GM18907 (cell line): ENCODE measurements at regions not wholly inside any gene's neighbourhood (a gene's known extent, or its start where the extent isn't known, plus 50 kb on each side); places are given as distances from the start of the nearest gene placed in this dataset.
"Not testable (repeated sequence)": the region's sequence is repeated elsewhere in the genome, so short reads cannot be mapped to it uniquely, and the experiment has no call there.

ENCODE experiments used
- ATAC-seq: cut with Tn5 transposase; IDR thresholded peaks from one replicate; pipeline ENCODE4 v1.9.1; 2021; ENCODE audit warnings: mild to moderate bottlenecking, moderate library complexity; ENCODE audit not compliant: unreplicated experiment

DNA sequence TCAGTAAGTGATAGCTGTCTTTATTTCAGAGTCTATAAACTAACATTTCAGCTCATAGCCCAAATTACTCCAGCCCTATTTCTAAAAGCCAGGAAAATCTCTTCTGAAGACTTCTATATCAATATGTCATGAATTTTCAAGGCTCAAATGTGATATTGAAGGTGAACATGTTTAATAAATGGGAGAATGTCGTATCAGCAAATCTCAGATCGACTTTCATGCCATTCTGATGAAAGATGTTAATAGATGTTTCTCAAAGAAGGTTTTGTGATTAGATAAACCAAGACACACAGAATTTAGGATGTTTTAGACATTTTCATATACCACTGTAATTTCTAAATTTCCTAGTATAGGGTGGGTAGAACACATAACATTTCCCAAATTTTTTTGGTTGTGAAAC is 380.6 kb downstream of the ARL4A start:
- no peak for ATAC-seq

DNA sequence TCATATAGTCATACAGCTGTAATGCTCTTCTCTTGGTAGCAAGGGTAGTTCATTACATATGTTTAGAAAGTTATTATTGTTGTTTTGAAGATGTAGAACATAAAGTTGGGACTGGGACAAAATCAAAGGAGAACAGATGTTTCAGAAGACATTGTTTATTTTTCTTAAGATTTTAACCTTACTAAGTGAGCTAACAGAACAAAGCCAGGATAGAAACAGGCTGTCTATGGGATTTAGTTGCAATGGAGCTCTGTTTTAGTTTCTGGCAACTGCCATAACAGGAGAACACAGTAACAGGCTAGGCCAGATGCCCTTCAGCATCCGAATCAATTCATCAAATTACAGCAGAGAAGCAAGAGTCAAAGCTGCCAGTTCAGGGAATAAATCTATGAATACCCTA is 382.4 kb downstream of the ARL4A start:
- ATAC-seq: no peak

DNA sequence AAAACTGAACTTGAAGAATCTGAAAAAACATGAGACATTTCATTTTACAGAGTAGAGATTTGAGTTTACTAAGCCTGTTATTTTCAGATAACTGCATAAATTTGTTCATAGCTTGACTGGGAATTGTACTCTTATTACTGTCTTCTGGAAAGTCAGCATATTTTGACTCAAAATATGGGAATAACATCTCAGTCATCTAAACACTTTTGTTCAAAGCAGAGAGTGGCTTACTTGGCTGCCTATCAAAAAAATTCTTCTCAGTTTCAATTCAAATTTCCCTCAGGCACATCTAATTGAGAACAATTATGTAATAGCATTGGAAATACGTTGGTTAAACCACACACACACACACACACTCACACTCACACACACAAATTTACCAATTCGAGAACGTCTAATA is 384.6 kb downstream of the ARL4A start:
- no peak for ATAC-seq

DNA sequence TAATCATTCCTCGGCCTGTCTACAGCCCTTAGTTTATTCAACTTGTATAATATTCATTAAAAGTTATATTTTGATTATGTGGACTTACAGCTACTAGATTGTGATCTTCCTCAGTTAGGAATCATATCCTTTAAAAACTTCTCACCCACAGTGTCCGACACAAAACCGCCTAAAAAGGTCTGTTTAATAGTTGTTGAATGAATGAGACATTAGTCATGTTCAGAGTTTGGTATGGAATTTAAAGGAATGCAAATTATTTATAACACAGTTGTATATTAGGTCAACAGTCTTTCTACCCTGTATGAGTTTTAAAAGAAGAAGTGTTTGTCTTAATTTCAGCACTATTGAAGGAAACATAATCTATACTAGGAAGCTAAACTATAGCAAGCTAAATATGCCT is 390.0 kb downstream of the ARL4A start:
- ATAC-seq: no peak

DNA sequence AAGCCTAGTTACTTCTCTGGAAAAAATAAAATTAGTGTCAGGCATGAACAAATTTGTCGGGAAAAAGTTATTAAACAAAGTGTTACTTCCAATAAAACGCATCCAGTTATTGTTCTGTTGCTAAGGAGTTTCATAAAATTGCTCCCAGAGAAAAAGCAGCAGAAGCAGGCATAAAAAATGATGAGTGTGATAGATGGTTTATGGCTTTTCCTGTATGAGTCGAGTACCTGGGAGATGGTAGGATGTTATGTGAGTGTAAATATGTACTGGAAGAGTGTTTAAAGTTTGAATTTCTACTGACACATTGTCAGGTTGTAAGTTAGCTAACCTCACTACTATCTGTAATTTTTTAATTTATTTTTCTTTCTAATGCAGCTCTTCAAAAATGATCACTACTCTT is 390.7 kb downstream of the ARL4A start:
- no peak for ATAC-seq

DNA sequence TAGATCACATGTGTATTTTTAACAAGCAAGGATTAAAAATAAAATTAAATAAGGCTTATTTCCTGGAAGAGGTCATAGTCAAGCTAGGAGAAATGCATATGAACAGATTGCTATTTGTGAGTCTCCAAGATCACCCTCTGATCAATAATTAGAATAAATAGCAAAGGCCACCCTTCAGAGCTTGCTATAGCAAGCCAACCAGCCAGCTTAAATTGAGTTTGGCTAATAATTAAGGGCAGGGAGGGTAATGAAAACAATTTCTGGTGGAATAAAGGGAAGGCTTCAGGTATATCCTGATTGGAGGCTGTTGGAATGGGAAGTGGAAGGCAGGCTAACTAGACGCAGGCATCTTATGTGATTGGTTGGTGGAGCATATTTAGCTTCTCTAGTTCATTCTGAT is 403.5 kb downstream of the ARL4A start:
- no peak for ATAC-seq

DNA sequence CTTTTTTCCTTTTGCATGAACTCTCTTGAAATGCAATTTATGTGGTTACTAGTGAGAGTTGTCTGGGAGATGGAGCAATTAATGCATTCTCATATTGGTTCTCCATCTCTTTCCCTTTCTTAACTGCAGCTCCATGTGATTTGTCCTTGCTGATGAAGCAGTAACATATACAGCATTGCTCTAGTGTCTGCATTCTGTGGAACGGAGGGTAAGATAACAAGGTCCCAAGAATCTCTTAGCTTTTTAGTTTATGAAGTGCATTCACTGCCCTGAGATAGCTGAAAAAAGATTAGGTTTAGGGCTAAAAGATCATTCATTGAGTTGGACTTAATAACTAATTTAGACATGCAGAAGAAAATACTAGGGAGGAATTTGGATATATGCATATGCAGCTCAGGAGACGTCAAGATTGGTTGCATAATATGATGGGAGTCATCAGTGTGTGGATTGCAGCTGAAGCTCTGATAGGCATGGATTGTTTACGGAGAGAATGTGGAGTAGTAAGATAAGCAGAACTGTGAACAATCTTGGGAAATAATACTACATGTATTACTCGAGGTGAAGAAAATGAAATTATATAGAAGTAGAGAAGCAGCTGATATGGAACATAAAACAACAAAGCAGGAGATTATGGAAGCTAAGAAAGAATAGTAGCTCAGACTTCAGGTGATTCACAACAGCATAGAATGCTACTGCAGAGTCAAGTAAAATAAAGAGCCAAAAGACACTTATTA is 404.7 kb downstream of the ARL4A start:
- ATAC-seq: no peak

DNA sequence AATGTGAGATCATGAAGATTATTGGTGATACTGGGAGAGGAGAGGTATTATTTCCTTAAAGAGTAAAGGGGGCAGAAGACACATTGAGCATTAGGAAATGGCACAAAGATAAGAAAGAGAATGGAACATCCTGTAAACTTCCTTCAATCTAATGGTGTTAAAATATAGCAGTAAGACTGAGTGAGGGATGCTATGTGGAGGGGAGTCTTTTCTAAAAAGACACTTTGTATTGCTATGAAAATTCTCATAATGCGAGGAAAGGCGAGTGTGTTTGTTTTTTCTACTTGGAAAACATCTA is 405.2 kb downstream of the ARL4A start:
- no peak for ATAC-seq

DNA sequence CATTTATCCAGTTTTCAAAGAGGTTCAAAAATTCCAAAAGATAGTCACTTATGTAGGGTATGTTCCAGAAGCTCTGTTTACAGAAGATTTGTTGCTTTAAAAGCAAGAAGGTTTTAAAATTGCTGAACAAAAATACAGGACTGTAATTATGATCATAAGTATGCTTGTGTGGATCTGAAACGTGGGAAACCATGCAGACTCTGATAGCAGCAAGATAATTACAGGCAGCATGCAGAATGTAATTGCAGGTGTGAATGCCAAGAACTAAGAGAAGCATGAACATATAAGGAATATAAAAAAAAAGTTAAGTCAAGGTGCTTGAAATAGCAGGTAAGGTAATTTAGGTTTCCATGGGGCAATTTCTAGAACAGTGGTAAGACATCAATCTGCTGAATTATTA is 405.7 kb downstream of the ARL4A start:
- no peak for ATAC-seq

DNA sequence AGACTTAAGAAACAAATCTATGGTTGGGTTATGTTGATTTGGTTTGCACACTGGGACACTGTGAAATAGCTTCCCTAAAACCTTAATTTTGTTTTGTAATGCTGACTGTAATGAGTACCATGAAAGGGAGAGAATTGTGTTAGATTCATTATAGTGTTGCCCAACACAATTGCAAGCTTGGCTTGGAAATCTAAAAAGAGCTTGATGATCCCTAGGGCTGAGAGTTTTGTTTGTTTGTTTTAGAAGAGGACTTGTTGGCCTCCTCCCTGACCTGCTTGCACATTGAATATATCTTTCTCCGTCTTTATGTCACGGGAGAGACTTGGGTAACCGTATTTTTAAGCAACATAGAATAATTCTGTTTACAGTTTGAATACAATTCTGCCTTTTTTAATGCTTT is 410.1 kb downstream of the ARL4A start:
- ATAC-seq: no peak

DNA sequence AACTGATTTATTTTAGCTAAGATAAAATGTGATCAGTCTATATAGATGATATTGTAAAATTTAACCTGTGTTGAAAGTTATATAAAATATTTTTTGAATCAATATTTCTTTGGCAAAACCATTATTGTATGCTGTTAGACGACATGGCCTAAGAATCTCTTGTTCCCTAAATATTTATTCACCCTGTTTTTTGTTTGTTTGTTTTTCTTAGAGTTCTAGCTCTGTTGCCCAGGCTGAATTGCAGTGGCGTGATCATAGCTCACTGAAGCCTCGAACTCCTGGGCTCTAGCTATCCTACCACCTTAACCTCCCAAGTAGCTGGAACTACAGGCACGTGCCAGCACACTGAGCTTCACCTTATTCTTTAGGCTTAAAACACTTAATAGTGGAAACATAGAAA is 410.7 kb downstream of the ARL4A start:
- no peak for ATAC-seq

DNA sequence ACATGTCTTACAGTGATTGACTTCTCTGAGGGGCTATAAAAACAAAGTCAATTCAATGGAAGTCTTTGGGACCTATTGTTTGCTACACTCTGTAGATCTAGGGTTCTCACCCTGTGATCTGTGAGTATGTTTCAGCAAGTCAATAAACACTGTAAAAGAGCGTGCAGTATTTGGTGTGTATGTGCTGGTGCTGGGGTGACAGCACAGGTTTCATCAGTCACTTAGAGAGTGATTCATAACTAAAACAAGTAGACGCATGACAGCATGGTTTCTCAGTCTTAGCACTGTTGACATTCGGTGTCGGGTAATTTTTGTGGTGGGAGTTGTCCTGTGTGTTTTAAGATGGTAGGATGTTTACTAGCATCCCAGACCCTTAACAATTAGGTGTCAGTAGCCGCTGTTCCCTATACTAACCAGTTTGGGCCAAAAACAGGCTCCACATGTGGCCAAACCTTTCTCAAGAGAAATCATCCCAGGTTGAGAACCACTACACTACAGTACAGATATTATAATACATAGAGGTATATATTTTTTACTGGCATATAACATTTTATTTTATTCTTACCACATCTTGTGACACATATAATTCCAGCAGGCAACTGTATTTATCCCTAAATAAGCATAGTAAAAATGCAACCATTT is 411.8 kb downstream of the ARL4A start:
- no peak for ATAC-seq

DNA sequence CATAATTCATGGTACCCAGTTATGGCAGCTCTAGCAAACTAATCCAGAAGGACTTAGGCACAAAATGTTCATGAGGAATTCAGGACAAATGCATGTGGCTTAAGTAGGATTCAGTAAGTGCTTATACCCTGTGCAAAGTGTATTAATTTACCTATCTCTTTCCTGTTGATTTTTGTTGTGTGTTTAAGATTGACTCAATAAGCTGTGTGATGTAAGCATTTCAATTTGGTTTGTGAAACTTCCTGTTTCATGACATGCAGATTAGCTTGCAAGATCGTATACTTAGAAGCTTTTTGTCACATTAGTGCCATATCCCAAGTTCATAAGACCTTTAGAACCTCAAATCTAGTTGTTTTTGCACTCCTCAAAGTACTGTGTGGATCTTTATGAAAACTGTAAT is 416.7 kb downstream of the ARL4A start:
- no peak for ATAC-seq

DNA sequence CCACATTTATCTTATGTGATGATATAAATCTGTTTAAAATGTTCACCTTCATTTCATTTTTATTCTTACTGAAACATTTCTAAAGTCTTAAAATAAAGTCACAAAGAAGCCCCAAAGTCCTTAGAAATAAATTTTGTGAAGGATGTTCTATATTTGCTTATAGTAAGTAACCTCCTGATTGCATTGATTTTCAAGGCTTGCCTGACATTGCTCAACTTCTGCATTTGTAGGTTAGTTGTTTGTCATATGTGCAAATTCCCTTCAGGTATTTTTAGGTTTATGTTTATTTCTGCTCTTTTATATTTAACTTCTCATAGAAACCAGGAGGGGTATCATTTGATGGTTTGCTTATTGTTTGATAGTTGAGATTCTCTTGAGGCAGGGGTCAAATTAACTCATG is 417.8 kb downstream of the ARL4A start:
- no peak for ATAC-seq

DNA sequence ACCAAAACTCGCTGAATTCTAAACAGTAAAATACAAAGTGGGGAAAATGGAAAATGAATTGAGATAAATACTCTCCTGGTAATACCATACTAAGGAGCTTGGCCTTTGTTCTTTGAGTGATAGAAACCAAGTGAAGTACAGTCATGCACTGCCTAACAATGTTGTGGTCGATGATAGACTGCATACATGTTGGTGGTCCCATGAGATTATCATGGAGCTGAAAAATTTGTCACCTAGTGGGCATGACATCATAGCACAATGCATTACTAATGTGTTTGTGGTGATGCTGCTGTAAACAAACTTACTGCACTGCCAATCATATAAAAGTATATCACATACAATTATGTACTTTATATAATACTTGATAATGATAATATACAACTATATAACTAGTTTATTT is 419.1 kb downstream of the ARL4A start:
- ATAC-seq: no peak

DNA sequence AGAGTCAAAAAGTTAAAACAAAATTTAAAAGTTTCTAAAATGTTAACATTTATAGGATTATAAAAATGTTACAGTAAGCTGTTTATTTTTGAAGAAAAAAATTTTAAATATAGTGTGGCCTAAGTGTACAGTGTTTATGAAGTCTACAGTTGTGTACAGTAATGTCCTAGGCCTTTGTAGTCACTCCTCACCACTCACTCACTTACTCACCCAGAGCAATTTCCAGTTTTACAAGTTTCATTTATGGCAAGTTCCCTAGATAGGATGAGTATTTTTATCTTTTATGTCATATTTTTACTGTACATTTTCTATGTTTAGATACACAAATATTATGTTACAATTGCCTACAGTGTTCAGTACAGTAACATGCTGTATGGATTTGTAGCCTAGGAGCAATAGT is 419.9 kb downstream of the ARL4A start:
- no peak for ATAC-seq

DNA sequence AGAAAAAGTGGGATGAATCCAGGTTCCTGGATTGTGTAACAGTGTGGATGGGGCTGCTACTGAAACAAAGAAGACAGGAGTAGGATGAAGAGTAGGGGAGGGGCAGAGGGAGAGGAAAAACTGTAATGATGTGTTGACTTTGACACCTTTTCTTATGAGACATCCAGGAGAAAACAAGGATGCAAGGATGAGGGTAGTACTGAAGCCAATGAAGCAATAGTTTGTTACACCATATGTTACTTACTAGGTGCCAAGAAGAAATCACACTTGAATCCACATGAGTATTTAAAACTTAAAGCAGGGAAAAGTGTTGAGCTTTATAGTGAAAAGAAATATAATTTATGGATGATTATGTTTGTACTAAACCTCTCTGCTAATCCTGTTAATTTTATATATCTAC is 420.6 kb downstream of the ARL4A start:
- no peak for ATAC-seq

DNA sequence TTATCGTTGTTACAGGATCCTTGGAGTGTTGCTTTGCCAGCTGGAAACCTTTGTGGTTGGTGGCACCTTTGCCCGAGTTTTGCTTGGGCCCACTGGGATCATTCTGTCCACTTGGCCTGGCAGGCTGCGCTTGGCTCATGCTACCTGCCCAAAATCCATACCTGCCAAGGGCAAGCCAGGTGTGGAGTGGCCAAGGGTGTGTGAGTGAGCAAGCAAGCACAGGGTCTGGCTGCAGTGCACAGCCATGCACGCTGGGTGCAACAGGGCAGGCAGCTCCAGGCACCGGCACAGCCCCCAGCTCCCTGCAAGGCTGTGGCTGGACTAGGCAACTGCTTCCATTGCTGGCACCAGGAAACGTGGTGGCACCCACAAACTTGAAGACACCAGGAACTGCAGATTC is 421.8 kb downstream of the ARL4A start:
- no peak for ATAC-seq

DNA sequence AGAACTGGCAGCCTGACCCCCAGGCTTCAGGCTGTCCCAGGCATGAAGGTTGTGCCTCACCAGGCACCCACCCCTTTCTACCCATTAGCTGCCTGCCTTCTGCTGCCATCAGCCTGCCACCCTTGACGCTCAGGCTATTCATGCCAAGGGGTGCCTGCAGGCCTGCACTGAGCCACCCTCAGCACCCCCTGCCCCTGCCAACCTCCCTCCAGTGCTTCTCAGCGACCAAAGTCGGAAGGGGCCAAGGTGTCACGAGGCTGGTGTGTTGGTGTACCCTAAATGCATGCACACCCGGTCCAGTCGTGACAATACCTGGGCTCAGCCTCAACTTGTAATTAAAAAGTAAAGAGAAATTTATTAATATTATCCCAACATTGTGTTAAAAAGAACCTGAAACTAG is 422.7 kb downstream of the ARL4A start:
- ATAC-seq: no peak

DNA sequence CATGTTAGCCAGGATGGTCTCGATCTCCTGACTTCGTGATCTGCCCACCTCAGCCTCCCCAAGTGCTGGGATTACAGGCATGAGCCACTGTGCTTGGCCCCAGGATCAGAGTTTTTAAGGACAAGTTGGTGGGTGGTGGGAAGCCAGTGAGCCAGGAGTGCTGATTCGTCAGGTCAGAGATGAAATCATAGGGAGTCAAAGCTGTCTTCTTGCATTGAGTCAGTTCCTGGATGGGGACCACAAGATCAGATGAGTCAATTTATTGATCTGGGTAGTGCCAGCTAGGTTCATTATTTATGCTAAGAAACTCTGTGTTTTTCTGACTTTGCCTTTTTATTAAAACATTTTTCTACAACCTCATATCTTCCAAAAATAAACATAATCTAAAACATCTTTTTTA is 423.8 kb downstream of the ARL4A start:
- ATAC-seq: no peak

DNA sequence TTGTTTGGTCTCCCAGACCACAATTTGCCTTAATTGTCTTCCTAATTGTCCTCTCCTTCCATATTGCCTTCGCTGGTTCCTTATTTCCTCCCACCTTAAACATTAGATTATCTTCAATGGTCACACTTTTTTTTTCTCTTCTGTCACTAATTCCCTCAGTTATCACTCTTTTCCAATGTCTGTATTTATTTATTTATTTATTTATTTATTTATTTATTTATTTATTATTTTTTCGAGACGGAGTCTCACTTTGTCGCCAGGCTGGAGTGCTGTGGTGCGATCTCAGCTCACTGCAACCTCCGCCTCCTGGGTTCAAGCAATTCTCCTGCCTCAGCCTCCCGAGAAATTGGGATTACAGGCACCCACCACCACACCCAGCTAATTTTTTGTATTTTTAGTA is 426.8 kb downstream of the ARL4A start:
- not testable (repeated sequence) for ATAC-seq

DNA sequence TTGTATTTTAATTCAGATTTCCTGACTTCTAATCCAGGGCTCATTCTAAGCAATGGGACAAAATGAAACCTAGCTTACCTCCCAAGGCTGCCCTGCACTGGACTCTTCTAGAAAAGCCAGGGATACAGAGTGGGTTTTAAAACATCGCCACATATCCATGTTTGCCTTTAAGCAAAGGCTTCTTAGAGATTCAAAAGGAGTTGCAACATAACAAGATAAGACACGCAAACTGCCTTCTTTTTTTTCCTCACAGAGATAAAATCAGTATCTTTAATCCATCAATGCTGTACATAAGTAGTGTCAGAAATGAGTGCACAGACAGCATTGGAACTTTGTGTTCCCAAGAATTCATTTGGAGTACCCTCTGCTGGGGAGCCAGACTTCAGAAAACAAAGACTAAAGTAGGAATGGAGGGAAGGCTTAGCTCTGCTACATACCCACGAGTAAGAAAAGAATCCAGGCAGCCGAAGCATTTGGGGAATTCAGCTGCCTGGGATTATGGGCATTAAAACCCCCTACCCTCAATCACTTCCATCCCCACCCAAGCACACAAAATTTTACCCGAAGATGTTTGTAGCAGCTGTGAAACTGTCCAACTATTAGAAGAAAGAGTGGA is 427.8 kb downstream of the ARL4A start:
- ATAC-seq: no peak

DNA sequence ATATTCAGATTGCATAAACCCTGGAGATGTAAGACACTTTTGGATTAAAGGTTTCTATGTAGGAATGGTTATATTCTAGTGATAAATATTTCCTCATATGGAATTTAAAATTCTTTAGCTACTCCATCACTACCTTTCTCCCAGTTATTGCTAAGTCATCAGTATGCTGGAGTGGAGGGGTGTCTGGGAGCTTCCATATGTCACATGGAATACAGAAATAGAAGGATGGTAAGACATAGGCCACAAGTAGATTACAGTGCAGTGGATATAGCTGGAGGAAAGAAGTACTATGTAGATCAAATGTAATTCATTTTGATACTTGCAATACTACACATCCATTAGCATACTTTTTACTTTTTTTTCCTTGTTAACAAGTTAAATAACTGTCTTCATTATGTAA is 428.4 kb downstream of the ARL4A start:
- ATAC-seq: no peak
